PC-3 (cell line): ENCODE measurements at regions not wholly inside any gene's neighbourhood (a gene's known extent, or its start where the extent isn't known, plus 50 kb on each side); places are given as distances from the start of the nearest gene placed in this dataset.

Experiments
- ATAC-seq: fragments of 200-7000 bp; cut with Tn5 transposase; 2 replicates; pipeline ENCODE4 v1.9.1; 2020; ENCODE audit warnings: mild to moderate bottlenecking, moderate library complexity
- BruUV-seq: library from RNA; stranded (reverse); fragments of 400-500 nt; replicated peaks from 2 replicates; lab custom pipeline; 2021; lab: Mats Ljungman, UMichigan
- CTCF ChIA-PET: fragments of 300-600 bp; sonication (Branson Sonifier 250); formaldehyde crosslinking; loops from one replicate; lab custom pipeline; 2022; ENCODE audit warnings: antibody characterized with exemption; lab: Charles Lee
- POLR2A ChIA-PET: fragments of 300-600 bp; sonication (Branson Sonifier 250); formaldehyde crosslinking; loops from one replicate; lab custom pipeline; 2022; ENCODE audit warnings: antibody characterized with exemption; ENCODE audit not compliant: unreplicated experiment; lab: Charles Lee
- DNase-seq: peaks from one replicate; pipeline ENCODE4 v3.0.0-alpha.2; 2015
- H2AFZ ChIP-seq: fragments of 300-600 bp; sonication (generic); 2 replicates; pipeline ENCODE4 v1.6.0; 2016; ENCODE audit warnings: antibody characterized with exemption, low read length
- H3F3A ChIP-seq: fragments of 300-600 bp; sonication (generic); one replicate; pipeline ENCODE4 v1.6.0; 2017; ENCODE audit warnings: antibody characterized with exemption, low read length, control low read depth, mild to moderate bottlenecking; ENCODE audit not compliant: unreplicated experiment
- H3K27ac ChIP-seq: fragments of 300-600 bp; sonication (generic); 2 replicates; pipeline ENCODE4 v1.5.1; 2016; ENCODE audit warnings: mild to moderate bottlenecking, low read length
- H3K27me3 ChIP-seq: fragments of 300-600 bp; sonication (generic); 2 replicates; pipeline ENCODE4 v1.6.1; 2016; ENCODE audit warnings: low read length, mixed read lengths
- H3K36me3 ChIP-seq: fragments of 300-600 bp; sonication (generic); 2 replicates; pipeline ENCODE4 v1.6.1; 2016; ENCODE audit warnings: low read depth, mixed run types, low read length, mixed read lengths
- H3K4me1 ChIP-seq: fragments of 300-600 bp; sonication (generic); 2 replicates; pipeline ENCODE4 v1.5.1; 2016; ENCODE audit warnings: low read length; ENCODE audit not compliant: insufficient read depth
- H3K4me2 ChIP-seq: fragments of 300-600 bp; sonication (generic); 2 replicates; pipeline ENCODE4 v1.6.0; 2016; ENCODE audit warnings: low read length
- H3K4me3 ChIP-seq: fragments of 300-600 bp; sonication (generic); 2 replicates; pipeline ENCODE4 v1.5.1; 2016; ENCODE audit warnings: mild to moderate bottlenecking, low read length, mixed read lengths
- H3K79me2 ChIP-seq: fragments of 300-600 bp; sonication (generic); 2 replicates; pipeline ENCODE4 v1.6.1; 2017; ENCODE audit warnings: low read length, mixed read lengths
- H3K9ac ChIP-seq: fragments of 300-600 bp; sonication (generic); 2 replicates; pipeline ENCODE4 v1.6.0; 2016; ENCODE audit warnings: mild to moderate bottlenecking, low read length
- H3K9me2 ChIP-seq: fragments of 300-600 bp; sonication (generic); replicated peaks from 2 replicates; pipeline ENCODE4 v1.6.1; 2016; ENCODE audit warnings: mixed run types, low read length, mixed read lengths
- H3K9me3 ChIP-seq: fragments of 300-600 bp; sonication (generic); 2 replicates; pipeline ENCODE4 v1.6.1; 2016; ENCODE audit warnings: low read length, mixed read lengths
- H4K20me1 ChIP-seq: fragments of 300-600 bp; sonication (generic); 2 replicates; pipeline ENCODE4 v1.6.1; 2016; ENCODE audit warnings: low read length, mixed read lengths
- CTCF ChIP-seq: fragments of 300-600 bp; sonication (generic); conservative IDR thresholded peaks from 2 replicates; pipeline ENCODE4 v1.5.1; 2017; ENCODE audit warnings: antibody characterized with exemption, low read depth, mild to moderate bottlenecking, low read length
- EZH2 ChIP-seq: fragments of 300-600 bp; sonication (generic); IDR thresholded peaks from one replicate; pipeline ENCODE4 v1.6.1; 2017; ENCODE audit warnings: antibody characterized with exemption, mild to moderate bottlenecking, low read length; ENCODE audit not compliant: unreplicated experiment
- EZH2phosphoT487 ChIP-seq: fragments of 300-600 bp; sonication (generic); IDR thresholded peaks from 2 replicates; pipeline ENCODE4 v1.6.1; 2018; ENCODE audit warnings: mild to moderate bottlenecking, antibody characterized with exemption, low read length, borderline replicate concordance
- intact Hi-C: fragments of 100-400 bp; cut with micrococcal nuclease; formaldehyde crosslinking; loops from 2 replicates; pipeline ENCODE4 v1.9.0; 2023

GRCh38 chr9:97751531-97751930 is 54.4 kb upstream of the XPA start:
- H3K79me2 ChIP-seq = no peaks in the 10 kb centered on the region
- TF ChIP-seq CTCF (no peak), EZH2phosphoT487 (no peak), EZH2 (no peak)
- H3F3A ChIP-seq = no peaks in the 10 kb centered on the region
- no TSS peak for BruUV-seq
- no peak overlapping the region for H3K9ac ChIP-seq
- H2AFZ ChIP-seq = no peak overlapping the region
- ATAC-seq (no peak), DNase-seq (no peak)
- no peaks in the 10 kb centered on the region for H3K4me1 ChIP-seq
- CTCF ChIA-PET = interaction anchor here (0.5 kb wide), 1 partner anchor 250 kb away, joined by 6 read pairs; the partner anchor contains the start of gene TMOD1
- POLR2A ChIA-PET = no interaction called here
- no peak overlapping the region for H3K4me3 ChIP-seq
- intact Hi-C loops = loop anchor here (2.0 kb wide), 1 partner anchor 149 kb away; no protein-coding TSS in a partner anchor
- H3K36me3 ChIP-seq = no peaks in the 10 kb centered on the region
- H3K9me3 ChIP-seq = no peaks in the 10 kb centered on the region
- H3K9me2 ChIP-seq = no peaks in the 10 kb centered on the region
- no peak overlapping the region for H3K27ac ChIP-seq
- no peak overlapping the region for H3K4me2 ChIP-seq
- no peaks in the 10 kb centered on the region for H4K20me1 ChIP-seq
- no peaks in the 10 kb centered on the region for H3K27me3 ChIP-seq

GRCh38 chr9:97752274-97752673 is 55.1 kb upstream of the XPA start:
- no peak overlapping the region for H3K4me3 ChIP-seq
- ATAC-seq (no peak), DNase-seq (no peak)
- no peaks in the 10 kb centered on the region for H3K27me3 ChIP-seq
- no peaks in the 10 kb centered on the region for H3K9me2 ChIP-seq
- intact Hi-C loops = no loop called here
- no peak overlapping the region for H3K27ac ChIP-seq
- no peaks in the 10 kb centered on the region for H3K36me3 ChIP-seq
- ChIA-PET POLR2A (no interaction called here), CTCF (no interaction called here)
- no TSS peak for BruUV-seq
- H3F3A ChIP-seq = no peaks in the 10 kb centered on the region
- no peaks in the 10 kb centered on the region for H3K79me2 ChIP-seq
- no peak overlapping the region for H2AFZ ChIP-seq
- H3K9me3 ChIP-seq = no peaks in the 10 kb centered on the region
- H3K9ac ChIP-seq = no peak overlapping the region
- H4K20me1 ChIP-seq = no peaks in the 10 kb centered on the region
- H3K4me2 ChIP-seq = no peak overlapping the region
- no peak for TF ChIP-seq EZH2
- TF ChIP-seq CTCF = no peak
- no peak for TF ChIP-seq EZH2phosphoT487
- H3K4me1 ChIP-seq = no peaks in the 10 kb centered on the region

DNA sequence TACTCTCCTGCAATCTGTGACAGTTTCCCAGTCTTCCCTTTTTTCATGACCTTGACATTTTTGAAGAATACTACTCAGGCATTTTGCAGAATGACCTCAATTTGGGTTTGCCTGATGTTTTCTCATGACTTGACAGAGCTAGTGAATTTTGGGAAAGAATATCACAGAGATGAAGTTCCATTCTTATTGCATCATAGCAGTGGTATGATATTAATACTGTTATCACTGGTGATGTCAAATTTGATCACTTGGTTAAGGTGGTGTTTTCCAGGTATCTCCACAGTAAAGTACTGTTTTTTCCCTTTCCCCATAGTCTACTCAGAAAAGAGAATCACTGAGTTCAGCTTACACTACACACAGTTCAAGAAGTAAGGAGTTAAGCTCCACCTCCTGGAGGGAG is 56.2 kb upstream of the XPA start:
- no peak overlapping the region for H3K9ac ChIP-seq
- no peak overlapping the region for H2AFZ ChIP-seq
- TF ChIP-seq EZH2phosphoT487 (no peak), CTCF (no peak), EZH2 (no peak)
- H3K36me3 ChIP-seq = no peaks in the 10 kb centered on the region
- no peaks in the 10 kb centered on the region for H3K4me1 ChIP-seq
- no peaks in the 10 kb centered on the region for H3F3A ChIP-seq
- DNase-seq (no peak), ATAC-seq (no peak)
- intact Hi-C loops = no loop called here
- no peak overlapping the region for H3K27ac ChIP-seq
- BruUV-seq = no TSS peak
- ChIA-PET POLR2A (no interaction called here), CTCF (no interaction called here)
- H3K9me3 ChIP-seq = no peaks in the 10 kb centered on the region
- no peaks in the 10 kb centered on the region for H3K79me2 ChIP-seq
- no peaks in the 10 kb centered on the region for H4K20me1 ChIP-seq
- no peak overlapping the region for H3K4me2 ChIP-seq
- H3K9me2 ChIP-seq = no peaks in the 10 kb centered on the region
- H3K4me3 ChIP-seq = no peak overlapping the region
- H3K27me3 ChIP-seq = no peaks in the 10 kb centered on the region
